GM10266 (cell line): ENCODE measurements at regions not wholly inside any gene's neighbourhood (a gene's known extent, or its start where the extent isn't known, plus 50 kb on each side); places are given as distances from the start of the nearest gene placed in this dataset.
"Not testable (repeated sequence)": the region's sequence is repeated elsewhere in the genome, so short reads cannot be mapped to it uniquely, and the experiment has no call there.

Experiments used
- DNase-seq: peaks from one replicate; pipeline ENCODE4 v3.0.0; 2012; ENCODE audit errors: extremely low spot score
- CTCF ChIP-seq: IDR thresholded peaks from 2 replicates; pipeline ENCODE4 v1.5.1; 2012; ENCODE audit warnings: mild to moderate bottlenecking, low read depth; ENCODE audit not compliant: control insufficient read depth, insufficient read depth; ENCODE audit errors: missing control alignments

GRCh38 chr7:76117306-76117991 is 69.5 kb downstream of the MDH2 start:
- DNase-seq, result not testable (repeated sequence)

DNA sequence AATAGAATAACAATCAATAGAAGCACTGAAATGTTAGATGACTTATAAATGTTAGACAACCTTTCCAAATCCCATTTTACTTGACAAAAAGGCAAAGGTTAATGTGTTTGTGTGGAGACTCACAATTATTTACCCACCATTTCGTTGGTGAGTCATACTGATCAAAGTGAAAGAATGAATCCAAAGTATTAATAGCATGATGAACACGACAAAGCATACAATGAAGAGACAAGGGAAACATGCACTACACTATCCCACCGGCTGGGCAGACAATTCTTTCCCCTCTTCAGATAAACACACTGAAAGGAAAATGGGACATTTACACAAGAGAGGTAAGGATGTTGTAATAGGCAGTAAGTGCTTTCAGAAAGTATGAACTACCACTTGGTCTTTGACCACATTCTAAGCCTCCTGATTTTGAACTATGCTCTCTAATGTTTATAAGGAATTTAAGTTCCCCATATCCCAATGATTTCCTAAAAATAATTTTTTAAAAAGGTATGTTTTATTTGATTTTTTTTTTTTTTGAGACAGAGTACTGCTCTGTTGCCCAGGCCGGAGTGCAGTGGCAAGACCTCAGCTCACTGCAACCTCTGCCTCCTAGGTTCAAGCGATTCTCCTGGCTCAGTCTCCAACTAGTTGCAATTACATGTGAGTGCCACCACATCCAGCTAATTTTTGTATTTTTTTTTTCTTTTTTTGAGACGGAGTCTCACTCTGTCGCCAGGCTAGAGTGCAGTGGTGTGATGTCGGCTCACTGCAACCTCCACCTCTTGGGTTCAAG is 70.5 kb downstream of the MDH2 start:
- DNase-seq, result not testable (repeated sequence)

DNA sequence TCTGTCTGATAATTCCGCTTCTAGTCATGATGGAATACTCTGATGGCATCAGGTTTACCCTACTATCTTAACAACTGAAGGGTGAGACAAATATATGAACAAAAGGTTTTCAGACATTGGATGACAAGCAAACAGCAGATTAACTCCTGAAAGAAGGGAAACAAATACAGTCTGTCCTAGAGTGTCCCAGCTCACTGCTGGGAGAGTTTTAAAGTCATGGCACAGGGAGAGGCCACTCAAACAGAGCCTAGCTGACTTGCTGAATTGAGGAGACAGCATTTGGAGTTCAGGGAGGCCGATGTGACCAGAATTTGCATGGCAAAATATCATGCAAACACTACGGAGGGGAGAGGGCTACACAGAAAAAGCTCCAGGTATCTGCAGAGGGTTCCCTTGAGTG is 73.1 kb downstream of the MDH2 start:
- no peak for DNase-seq
- TF ChIP-seq CTCF, result no peak

DNA sequence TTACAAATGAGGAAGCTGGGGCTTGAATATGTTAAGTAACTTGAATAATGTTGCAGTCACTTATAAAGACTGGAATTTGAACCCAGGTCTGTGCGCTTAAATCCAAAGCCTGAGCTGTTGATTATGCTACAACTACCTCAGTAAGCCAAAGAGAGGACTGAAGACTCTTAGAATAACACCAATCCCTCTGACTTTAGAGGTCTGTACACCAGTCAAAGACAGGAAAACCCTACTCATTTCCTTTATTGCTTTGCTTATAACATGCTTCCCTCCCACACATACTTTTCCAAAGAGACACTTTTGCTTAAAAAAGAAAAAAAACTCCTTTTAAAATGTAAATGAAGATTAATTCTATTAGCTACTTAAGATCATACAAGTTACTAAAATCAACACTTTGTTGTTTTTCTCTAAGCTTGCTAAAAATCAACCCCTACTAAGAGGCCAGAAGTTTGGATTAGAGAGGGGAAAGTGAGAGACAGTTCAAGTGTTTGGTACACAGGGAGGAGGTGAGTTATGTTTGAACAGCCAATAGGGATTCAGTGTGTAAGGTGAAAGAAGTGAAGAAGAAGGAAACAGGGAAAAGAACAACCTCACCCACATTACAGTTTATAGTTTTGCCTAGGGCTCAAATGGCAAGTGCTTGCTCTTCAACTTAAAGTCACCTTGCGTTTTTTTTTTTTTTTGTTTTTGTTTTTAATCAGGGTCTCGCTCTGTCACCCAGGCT is 74.8 kb downstream of the MDH2 start:
- DNase-seq, result no peak
- no peak for TF ChIP-seq CTCF

GRCh38 chr7:76123316-76123715 is 75.4 kb downstream of the MDH2 start:
- DNase-seq, result no peak
- no peak for TF ChIP-seq CTCF

- no peak for TF ChIP-seq CTCF
- no peak for DNase-seq
These were observed 76.1 kb upstream of the SRRM3 start for GRCh38 chr7:76125560-76125959.

- TF ChIP-seq CTCF, result no peak
- no peak for DNase-seq
These were observed 75.1 kb upstream of the SRRM3 start for GRCh38 chr7:76126632-76127031.

- no peak for DNase-seq
These were observed 72.3 kb upstream of the SRRM3 start for GRCh38 chr7:76129366-76129765.

More at GRCh38 chr7:76129366-76129765, 72.3 kb upstream of the SRRM3 start:
- TF ChIP-seq CTCF, result no peak
